NCI-H1436 treated with DMSO at 0.1 percent for 48 hours (cell line): ENCODE measurements at regions not wholly inside any gene's neighbourhood (a gene's known extent, or its start where the extent isn't known, plus 50 kb on each side); places are given as distances from the start of the nearest gene placed in this dataset.
"Not testable (repeated sequence)": the region's sequence is repeated elsewhere in the genome, so short reads cannot be mapped to it uniquely, and the experiment has no call there.

Source experiments
- DNase-seq: peaks from one replicate; lab custom pipeline; 2025; lab: John Stamatoyannopoulos, UW

GRCh38 chr7:130789436-130789835 is 55.4 kb upstream of the KLF14 start:
- no peak for DNase-seq

GRCh38 chr7:130791746-130792145 is 57.7 kb upstream of the KLF14 start:
- no peak for DNase-seq

GRCh38 chr7:130793855-130794618 is 60.0 kb upstream of the KLF14 start:
- no peak for DNase-seq

- no peak for DNase-seq
Observed at GRCh38 chr7:130794619-130794922, 60.6 kb upstream of the KLF14 start.

GRCh38 chr7:130796425-130796824 is 62.4 kb upstream of the KLF14 start:
- not testable (repeated sequence) for DNase-seq

- DNase-seq: no peak
Observed at GRCh38 chr7:130803127-130803526, 69.1 kb upstream of the KLF14 start.

- DNase-seq: no peak
Observed at GRCh38 chr7:130804220-130804619, 70.2 kb upstream of the KLF14 start.

GRCh38 chr7:130812819-130813218 is 78.8 kb upstream of the KLF14 start:
- not testable (repeated sequence) for DNase-seq

- DNase-seq: no peak
Observed at GRCh38 chr7:130814778-130815335, 80.8 kb upstream of the KLF14 start.

GRCh38 chr7:130818056-130818455 is 84.0 kb upstream of the KLF14 start:
- DNase-seq: no peak

GRCh38 chr7:130821864-130822263 is 87.9 kb upstream of the KLF14 start:
- no peak for DNase-seq

GRCh38 chr7:130822642-130823041 is 88.6 kb upstream of the KLF14 start:
- no peak for DNase-seq

- no peak for DNase-seq
Observed at GRCh38 chr7:130823060-130823459, 89.1 kb upstream of the KLF14 start.

GRCh38 chr7:130825819-130826218 is 91.8 kb upstream of the KLF14 start:
- no peak for DNase-seq

- DNase-seq: no peak
Observed at GRCh38 chr7:130829415-130829814, 95.4 kb upstream of the KLF14 start.

- no peak for DNase-seq
Observed at GRCh38 chr7:130831322-130831721, 97.3 kb upstream of the KLF14 start.

- DNase-seq: no peak
Observed at GRCh38 chr7:130831817-130832481, 97.9 kb upstream of the KLF14 start.

GRCh38 chr7:130838738-130839137 is 104.7 kb upstream of the KLF14 start:
- DNase-seq: no peak

- DNase-seq: no peak
Observed at GRCh38 chr7:130840599-130840998, 106.6 kb upstream of the KLF14 start.

GRCh38 chr7:130841416-130841815 is 107.4 kb upstream of the KLF14 start:
- DNase-seq: no peak

GRCh38 chr7:130843703-130844102 is 109.7 kb upstream of the KLF14 start:
- no peak for DNase-seq

GRCh38 chr7:130844811-130845580 is 111.0 kb upstream of the KLF14 start:
- no peak for DNase-seq

- DNase-seq: no peak
Observed at GRCh38 chr7:130845581-130846085, 111.6 kb upstream of the KLF14 start.
